IMR-90 (cell line): ENCODE measurements at regions not wholly inside any gene's neighbourhood (a gene's known extent, or its start where the extent isn't known, plus 50 kb on each side); places are given as distances from the start of the nearest gene placed in this dataset.

Experiments
- ATAC-seq: fragments of 200-7000 bp; cut with Tn5 transposase; 2 replicates; pipeline ENCODE4 v1.9.1; 2020; ENCODE audit warnings: low read depth, mild to moderate bottlenecking, moderate library complexity
- BruUV-seq: library from RNA; stranded (reverse); fragments of 400-500 nt; replicated peaks from 2 replicates; lab custom pipeline; 2021; lab: Mats Ljungman, UMichigan
- CTCF ChIA-PET: fragments of 300-600 bp; formaldehyde crosslinking; extraction: SDS; loops from one replicate; lab custom pipeline; 2021; ENCODE audit warnings: antibody characterized with exemption; lab: Yijun Ruan, JAX
- POLR2A ChIA-PET: fragments of 300-600 bp; sonication (Branson Sonifier 250); formaldehyde crosslinking; loops from one replicate; lab custom pipeline; 2022; ENCODE audit warnings: antibody characterized with exemption; ENCODE audit not compliant: unreplicated experiment; lab: Charles Lee
- DNase-seq: peaks from one replicate; pipeline ENCODE4 v3.0.0; 2013
- H2AFZ ChIP-seq: replicated peaks from 2 replicates; pipeline ENCODE3; 2013; ENCODE audit warnings: low read length, mild to moderate bottlenecking; ENCODE audit not compliant: poor library complexity
- H2AK5ac ChIP-seq: 2 replicates; pipeline ENCODE4 v1.6.1; 2013; ENCODE audit warnings: low read depth, low read length, inconsistent platforms
- H2AK9ac ChIP-seq: replicated peaks from 2 replicates; pipeline ENCODE3; 2013; ENCODE audit warnings: mild to moderate bottlenecking, low read depth, low read length, moderate library complexity; ENCODE audit not compliant: poor library complexity
- H2BK120ac ChIP-seq: 2 replicates; pipeline ENCODE4 v1.6.1; 2013; ENCODE audit warnings: low read depth, low read length, inconsistent platforms
- H2BK15ac ChIP-seq: 3 replicates; pipeline ENCODE4 v1.6.1; 2013; ENCODE audit warnings: low read depth, low read length, inconsistent platforms
- H2BK20ac ChIP-seq: 2 replicates; pipeline ENCODE4 v1.6.1; 2013; ENCODE audit warnings: low read depth, mild to moderate bottlenecking, inconsistent platforms, low read length, moderate library complexity
- H2BK5ac ChIP-seq: 2 replicates; pipeline ENCODE4 v1.6.1; 2013; ENCODE audit warnings: mild to moderate bottlenecking, low read depth, low read length, inconsistent platforms; ENCODE audit not compliant: poor library complexity, severe bottlenecking
- H3K14ac ChIP-seq: replicated peaks from 2 replicates; pipeline ENCODE4 v1.6.1; 2013; ENCODE audit warnings: low read depth, low read length, inconsistent platforms
- H3K18ac ChIP-seq: 2 replicates; pipeline ENCODE4 v1.6.1; 2013; ENCODE audit warnings: low read depth, low read length, control low read depth
- H3K23ac ChIP-seq: 2 replicates; pipeline ENCODE4 v1.6.1; 2013; ENCODE audit warnings: low read depth, low read length, inconsistent platforms
- H3K27ac ChIP-seq: 2 replicates; pipeline ENCODE4 v1.5.1; 2013; ENCODE audit warnings: mild to moderate bottlenecking, control low read depth, low read length; ENCODE audit not compliant: insufficient read depth
- H3K27me3 ChIP-seq: 2 replicates; pipeline ENCODE4 v1.6.1; 2013; ENCODE audit warnings: low read length; ENCODE audit not compliant: control insufficient read depth, insufficient read depth
- H3K36me3 ChIP-seq: 2 replicates; pipeline ENCODE4 v1.6.1; 2013; ENCODE audit warnings: low read length, mixed read lengths; ENCODE audit not compliant: control insufficient read depth, insufficient read depth
- H3K4ac ChIP-seq: 2 replicates; pipeline ENCODE4 v1.6.1; 2013; ENCODE audit warnings: low read depth, low read length, inconsistent platforms
- H3K4me1 ChIP-seq: 2 replicates; pipeline ENCODE4 v1.6.1; 2013; ENCODE audit warnings: low read length, mixed read lengths; ENCODE audit not compliant: control insufficient read depth, insufficient read depth
- H3K4me2 ChIP-seq: 2 replicates; pipeline ENCODE4 v1.6.1; 2013; ENCODE audit warnings: low read depth, mild to moderate bottlenecking, control low read depth, low read length, moderate library complexity
- H3K4me3 ChIP-seq: 2 replicates; pipeline ENCODE4 v1.5.1; 2013; ENCODE audit warnings: low read depth, mild to moderate bottlenecking, control low read depth, low read length, moderate library complexity; ENCODE audit not compliant: insufficient read depth
- H3K56ac ChIP-seq: 2 replicates; pipeline ENCODE4 v1.6.1; 2013; ENCODE audit warnings: low read length, inconsistent platforms; ENCODE audit not compliant: insufficient read depth; ENCODE audit errors: extremely low read depth
- H3K79me1 ChIP-seq, 2 experiments: 2 replicates each; pipeline ENCODE4 v1.6.1; 2013; ENCODE audit warnings: low read length in 2 of 2, inconsistent platforms in 1 of 2, low read depth in 1 of 2
- H3K9ac ChIP-seq: 2 replicates; pipeline ENCODE4 v1.6.1; 2013; ENCODE audit warnings: low read depth, low read length, control low read depth
- H3K9me1 ChIP-seq: 2 replicates; pipeline ENCODE4 v1.6.1; 2013; ENCODE audit warnings: low read length, inconsistent platforms; ENCODE audit not compliant: insufficient read depth
- H3K9me3 ChIP-seq: 2 replicates; pipeline ENCODE4 v1.6.1; 2013; ENCODE audit warnings: low read length; ENCODE audit not compliant: control insufficient read depth, insufficient read depth
- H4K20me1 ChIP-seq: 2 replicates; pipeline ENCODE4 v1.6.1; 2013; ENCODE audit warnings: low read length, inconsistent platforms; ENCODE audit not compliant: insufficient read depth
- H4K5ac ChIP-seq: 2 replicates; pipeline ENCODE4 v1.6.1; 2013; ENCODE audit warnings: mild to moderate bottlenecking, low read depth, low read length, control low read depth
- H4K8ac ChIP-seq, 2 experiments: 2 replicates each; pipeline ENCODE4 v1.6.1; 2013; ENCODE audit warnings: low read depth in 2 of 2, low read length in 2 of 2, control low read depth in 1 of 2, inconsistent platforms in 1 of 2
- H4K91ac ChIP-seq: 2 replicates; pipeline ENCODE4 v1.6.1; 2013; ENCODE audit warnings: low read depth, low read length, inconsistent platforms; ENCODE audit not compliant: insufficient read depth
- CHD1 ChIP-seq: IDR thresholded peaks from 2 replicates; pipeline ENCODE4 v1.6.1; 2012; ENCODE audit warnings: low read depth, low read length, improper control_type of control experiment
- CTCF ChIP-seq: conservative IDR thresholded peaks from 2 replicates; pipeline ENCODE4 v1.5.1; 2012; ENCODE audit warnings: mild to moderate bottlenecking, low read depth, low read length, improper control_type of control experiment
- FOS ChIP-seq: fragments of 150-350 bp; IDR thresholded peaks from 2 replicates; pipeline ENCODE4 v1.6.1; 2016; ENCODE audit warnings: low read depth, low read length
- USF2 ChIP-seq: fragments of 150-350 bp; IDR thresholded peaks from 2 replicates; pipeline ENCODE4 v1.6.1; 2017; ENCODE audit warnings: mild to moderate bottlenecking, antibody characterized with exemption, low read length, low read depth
- WGBS, 2 experiments: methylation state at CpG; one replicate each; pipeline versions ENCODE4 v1.1.5 to v1.1.7; 2013; ENCODE audit warnings: missing lambda C conversion rate in 2 of 2; ENCODE audit not compliant: insufficient read length in 1 of 2; ENCODE audit errors: extremely low coverage in 2 of 2; 5-methylcytosine and 5-hydroxymethylcytosine counted together
- dilution Hi-C: fragments of 300-500 bp; cut with HindIII; formaldehyde crosslinking; loops from one replicate; pipeline ENCODE4 v1.14.3; 2018; ENCODE audit warnings: low sequenced_read_pairs; ENCODE audit not compliant: unreplicated experiment
- in situ Hi-C: fragments of 300-500 bp; cut with MboI; formaldehyde crosslinking; loops from 3 replicates; pipeline ENCODE4 v1.14.3; 2019; ENCODE audit warnings: low sequenced_read_pairs, inconsistent platforms, mixed read lengths
- intact Hi-C: fragments of 100-400 bp; cut with micrococcal nuclease; formaldehyde crosslinking; loops from 2 replicates; pipeline ENCODE4 v1.10.0; 2022

GRCh38 chr15:101558221-101558941 lies 68.9 kb upstream of the PCSK6 start:
- DNase-seq (no peak), ATAC-seq (no peak)
- no peaks in the 10 kb centered on the region for H3K36me3 ChIP-seq
- H2AK9ac ChIP-seq = no peak overlapping the region
- H2AFZ ChIP-seq = no peak overlapping the region
- no peak overlapping the region for H3K56ac ChIP-seq
- no peak overlapping the region for H3K9ac ChIP-seq
- no peaks in the 10 kb centered on the region for H3K9me3 ChIP-seq
- intact Hi-C loops = no loop called here
- no peak overlapping the region for H2AK5ac ChIP-seq
- no peak overlapping the region for H2BK15ac ChIP-seq
- H3K23ac ChIP-seq = no peak overlapping the region
- H3K4me3 ChIP-seq = no peak overlapping the region
- in situ Hi-C loops = no loop called here
- H2BK5ac ChIP-seq = no peak overlapping the region
- H3K14ac ChIP-seq = no peak overlapping the region
- no peak overlapping the region for H4K91ac ChIP-seq
- no peak overlapping the region for H4K8ac ChIP-seq
- no peak overlapping the region for H2BK20ac ChIP-seq
- no peaks in the 10 kb centered on the region for H3K79me1 ChIP-seq
- no peak overlapping the region for H3K4ac ChIP-seq
- H4K5ac ChIP-seq = no peak overlapping the region
- ChIA-PET POLR2A (no interaction called here), CTCF (no interaction called here)
- H3K27ac ChIP-seq = no peak overlapping the region
- peaks cover 11% of the 10 kb centered on the region for H3K4me1 ChIP-seq
- dilution Hi-C loops = no loop called here
- no peak overlapping the region for H3K18ac ChIP-seq
- no TSS peak for BruUV-seq
- H3K27me3 ChIP-seq = peaks cover 11% of the 10 kb centered on the region
- WGBS, 2 experiments = 57% methylated on average over 4 of the region's 12 CpGs; no CpG with 5 or more reads in 1 of the 2 experiments
- no peak overlapping the region for H3K4me2 ChIP-seq
- no peaks in the 10 kb centered on the region for H4K20me1 ChIP-seq
- no peak overlapping the region for H2BK120ac ChIP-seq
- TF ChIP-seq USF2 = no peak
- TF ChIP-seq CTCF = no peak
- TF ChIP-seq CHD1 = no peak
- TF ChIP-seq FOS = no peak
- no peaks in the 10 kb centered on the region for H3K9me1 ChIP-seq
